Right ventricle myocardium inferior (tissue), 1 donor: ENCODE measurements at regions not wholly inside any gene's neighbourhood (a gene's known extent, or its start where the extent isn't known, plus 50 kb on each side); places are given as distances from the start of the nearest gene placed in this dataset.
"Not testable (repeated sequence)": the region's sequence is repeated elsewhere in the genome, so short reads cannot be mapped to it uniquely, and the experiment has no call there.

Source experiments
- ATAC-seq: fragments of 200-7000 bp; cut with Tn5 transposase; one replicate; pipeline ENCODE4 v1.9.1; 2020; ENCODE audit warnings: mild to moderate bottlenecking, moderate library complexity
- DNase-seq: peaks from one replicate; pipeline ENCODE4 v3.0.0; 2021; ENCODE audit errors: missing footprints
- intact Hi-C: fragments of 100-400 bp; cut with DNase I; formaldehyde crosslinking; loops from one replicate; pipeline ENCODE4 v1.11.0; 2022
- donor health status: DM: no; HTN: yes; CAD: no; lungs with severe emphysema.

DNA sequence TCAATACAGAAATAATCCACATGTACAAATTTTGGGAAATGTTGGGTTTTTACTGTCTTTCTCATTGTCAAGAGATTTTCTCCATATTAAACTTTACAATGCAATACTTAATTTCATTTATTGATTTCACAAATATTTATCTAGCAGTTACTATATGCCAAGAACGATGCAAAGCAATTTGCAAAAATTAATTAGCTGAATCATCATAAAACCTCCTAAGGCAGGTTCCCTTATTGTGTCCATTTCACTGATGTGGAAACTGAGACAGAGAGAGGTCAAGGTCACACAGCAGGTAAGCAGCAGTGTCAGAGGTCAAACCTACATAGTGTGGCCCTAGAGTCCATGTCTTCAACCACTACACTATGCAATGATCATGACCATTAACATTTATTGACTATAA, 286.8 kb upstream of the AUTS2 start:
- intact Hi-C loops = no loop called here
- no peak for ATAC-seq

DNA sequence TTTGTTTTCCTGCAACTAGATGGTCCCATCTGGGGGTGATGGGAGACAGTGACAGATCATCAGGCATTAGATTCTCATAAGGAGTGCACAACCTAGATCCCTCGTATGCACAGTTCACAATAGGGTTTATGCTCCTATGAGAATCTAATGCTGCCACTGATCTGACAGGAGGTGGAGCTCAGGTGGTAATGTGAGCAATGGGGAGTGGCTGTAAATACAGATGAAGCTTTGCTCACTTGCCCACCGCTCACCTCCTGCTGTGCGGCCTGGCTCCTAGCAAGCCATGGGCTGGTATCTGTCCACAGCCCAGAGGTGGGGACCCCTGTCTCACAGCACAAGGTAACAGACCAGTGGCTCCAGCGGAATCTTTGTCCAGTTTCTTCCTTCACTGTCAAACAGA, 284.4 kb upstream of the AUTS2 start:
- intact Hi-C loops, DNase-seq, ATAC-seq: not testable (repeated sequence)

More for the DNA sequence above, 286.8 kb upstream of the AUTS2 start:
- no peak for DNase-seq

DNA sequence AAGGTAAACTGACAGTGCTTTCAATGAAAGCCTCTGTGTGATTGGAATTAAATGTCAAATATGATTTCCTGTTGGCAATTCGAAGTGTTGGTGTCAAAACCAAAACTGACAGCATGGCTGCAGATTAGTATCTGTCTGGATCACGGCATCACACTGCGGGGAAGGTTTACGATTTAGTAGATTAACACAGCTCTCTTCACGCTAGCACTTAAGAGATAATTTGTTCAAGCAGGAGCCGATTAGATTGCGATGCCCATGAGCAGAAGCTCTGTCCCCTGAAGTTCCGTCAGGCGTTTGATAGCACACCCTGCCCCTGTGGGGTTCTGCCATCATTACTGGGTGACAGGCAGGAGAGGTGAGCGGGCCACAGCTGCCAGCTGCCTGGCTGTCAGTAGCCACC, 279.5 kb upstream of the AUTS2 start:
- no peak for DNase-seq
- ATAC-seq = no peak
- intact Hi-C loops = no loop called here

DNA sequence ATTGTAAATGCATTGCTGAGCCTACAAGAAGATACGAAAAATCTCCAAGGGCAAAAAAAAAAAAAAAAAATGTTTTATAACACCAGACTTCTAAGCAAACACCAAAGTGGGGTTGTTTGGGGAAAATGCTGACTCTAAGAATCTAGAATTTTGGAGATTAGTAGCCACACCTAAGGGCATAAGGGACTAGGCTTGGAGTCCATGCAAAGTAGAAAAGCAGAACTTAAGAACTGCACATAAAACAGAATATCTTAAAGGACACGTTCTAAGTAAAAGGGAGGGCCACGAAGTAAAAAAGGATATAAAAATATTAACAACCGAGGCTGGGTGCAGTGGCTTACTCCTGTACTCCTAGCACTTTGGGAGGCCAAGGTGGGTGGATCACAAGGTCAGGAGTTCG, 269.8 kb upstream of the AUTS2 start:
- intact Hi-C loops = no loop called here
- ATAC-seq (no peak), DNase-seq (no peak)

DNA sequence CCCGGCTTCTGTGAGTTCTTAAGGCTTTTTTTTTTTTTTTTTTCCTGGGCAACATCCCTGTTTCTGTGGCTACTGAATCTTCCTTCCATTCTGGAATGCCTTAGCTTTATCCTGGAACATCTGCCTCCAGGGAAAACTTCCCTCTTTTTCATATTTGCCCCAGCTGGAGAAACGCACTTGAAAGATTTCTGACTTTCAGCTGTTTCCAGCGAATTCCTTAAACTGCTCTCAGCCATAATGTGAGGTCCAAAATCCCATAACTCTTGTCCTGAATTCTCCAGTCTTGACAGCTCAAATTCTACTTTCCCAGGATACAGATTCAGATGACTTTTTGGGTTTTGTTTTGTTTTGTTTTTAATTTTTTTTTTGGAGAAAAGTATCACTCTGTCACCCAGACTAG, 263.6 kb upstream of the AUTS2 start:
- intact Hi-C loops = no loop called here
- no peak for ATAC-seq
- DNase-seq = no peak

DNA sequence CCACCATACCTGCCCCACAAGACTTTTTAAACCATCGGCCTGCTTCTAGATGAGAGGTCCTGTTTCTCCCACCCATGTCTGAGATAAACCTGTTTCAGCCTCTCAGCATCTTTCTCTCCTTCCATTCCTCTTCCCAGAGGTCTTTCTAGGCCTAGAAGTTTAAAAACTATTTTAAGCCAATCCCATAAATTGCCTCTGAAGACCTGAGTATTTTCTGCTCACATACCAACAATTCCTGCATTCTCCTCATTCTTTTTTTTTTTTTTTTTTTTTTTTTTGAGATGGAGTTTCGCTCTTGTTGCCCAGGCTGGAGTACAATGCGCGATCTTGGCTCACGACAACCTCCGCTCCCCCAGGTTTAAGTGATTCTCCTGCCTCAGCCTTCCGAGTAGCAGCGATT, 262.9 kb upstream of the AUTS2 start:
- DNase-seq (no peak), ATAC-seq (no peak)
- intact Hi-C loops = no loop called here

DNA sequence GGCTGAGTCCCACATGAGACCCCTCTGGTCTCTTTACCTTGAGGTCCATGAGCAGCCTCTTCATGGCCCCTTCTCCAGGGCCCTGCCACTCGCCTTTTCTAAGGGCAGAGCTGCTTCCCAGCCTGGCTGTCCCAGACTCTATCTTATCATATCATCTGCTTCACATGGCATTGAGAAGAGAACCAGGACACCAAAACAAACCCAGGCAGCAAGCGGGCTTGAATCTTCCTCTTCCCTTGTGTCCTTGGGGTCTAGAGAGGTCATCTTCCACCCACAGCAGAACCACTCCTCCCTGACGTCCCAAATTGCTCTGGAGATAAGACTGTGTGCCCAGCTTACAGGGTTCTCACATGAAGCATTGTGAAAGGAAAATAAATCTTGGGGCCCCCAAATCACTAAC, 261.3 kb upstream of the AUTS2 start:
- intact Hi-C loops = no loop called here
- DNase-seq = no peak
- no peak for ATAC-seq

DNA sequence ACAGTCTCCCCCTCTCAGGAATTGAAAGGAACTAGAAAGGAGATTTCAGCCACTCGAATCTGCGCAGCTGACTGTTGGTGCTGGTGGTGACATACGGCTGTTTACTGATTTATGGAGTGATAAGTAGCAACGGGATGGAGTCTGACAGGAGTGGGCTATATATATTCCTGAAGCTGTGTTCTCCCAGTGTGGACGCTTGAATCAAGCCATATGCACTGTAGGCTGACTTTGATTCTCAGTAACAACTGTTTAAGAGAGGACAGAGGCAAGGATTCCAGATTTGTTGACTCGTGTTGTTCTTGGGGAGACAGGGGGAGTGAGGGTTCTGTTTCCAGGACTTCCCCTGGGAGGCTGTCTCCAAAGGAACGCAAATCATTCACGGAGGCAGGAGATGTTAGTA, 260.1 kb upstream of the AUTS2 start:
- ATAC-seq (no peak), DNase-seq (no peak)
- intact Hi-C loops = no loop called here

DNA sequence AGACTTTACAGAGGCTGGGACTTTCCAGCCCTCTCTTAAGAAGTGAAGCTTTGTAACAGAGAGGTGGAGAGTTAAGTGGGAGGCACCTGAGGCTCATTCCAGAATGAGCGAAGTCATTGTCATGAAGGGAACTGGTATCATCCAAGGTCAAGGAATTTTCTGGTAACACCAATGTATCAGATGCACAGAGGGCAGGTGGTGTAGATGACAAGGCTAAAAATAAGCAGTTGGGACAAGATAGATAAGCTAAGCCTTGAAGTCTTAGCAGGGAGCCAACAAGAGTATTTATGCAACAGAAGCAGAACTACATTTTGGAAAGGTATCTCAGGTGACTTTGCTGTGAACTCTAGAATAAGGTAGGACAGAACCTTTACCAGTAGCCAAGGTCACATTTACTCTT, 257.0 kb upstream of the AUTS2 start:
- intact Hi-C loops = no loop called here
- no peak for ATAC-seq
- no peak for DNase-seq

DNA sequence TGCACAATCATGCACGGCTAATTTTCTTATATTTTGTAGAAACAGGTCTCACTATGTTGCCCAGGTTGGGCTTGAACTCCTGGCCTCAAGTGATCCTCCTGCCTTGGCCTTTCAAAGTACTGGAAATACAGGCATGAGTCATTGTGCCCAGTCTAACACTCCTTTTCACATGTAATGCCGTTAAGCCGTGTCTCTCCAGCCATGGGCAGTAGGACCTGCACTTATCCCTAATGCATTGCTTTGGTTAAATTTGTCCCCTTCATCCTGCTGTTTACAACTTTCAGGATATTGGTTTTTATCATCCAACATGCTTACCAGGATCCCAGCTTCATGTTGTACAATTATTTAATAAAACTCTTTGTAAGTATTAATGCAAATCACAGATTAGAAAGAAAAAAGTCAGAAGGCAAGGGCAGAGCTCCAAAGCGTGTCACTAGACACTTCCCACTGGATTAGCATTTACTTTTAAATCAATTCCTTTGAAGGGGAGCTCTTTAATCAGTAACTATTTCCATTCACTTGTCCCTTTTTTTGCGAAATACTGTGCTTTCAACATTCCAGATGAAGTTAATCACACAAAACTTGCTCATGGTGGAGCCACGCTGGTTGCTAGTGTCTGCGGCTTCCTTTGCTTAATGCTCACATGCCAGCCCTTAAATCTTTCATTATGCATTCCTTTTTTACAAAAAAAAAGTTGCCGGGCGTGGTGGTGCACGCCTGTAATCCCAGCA, 256.0 kb upstream of the AUTS2 start:
- DNase-seq (no peak), ATAC-seq (no peak)
- intact Hi-C loops = no loop called here

DNA sequence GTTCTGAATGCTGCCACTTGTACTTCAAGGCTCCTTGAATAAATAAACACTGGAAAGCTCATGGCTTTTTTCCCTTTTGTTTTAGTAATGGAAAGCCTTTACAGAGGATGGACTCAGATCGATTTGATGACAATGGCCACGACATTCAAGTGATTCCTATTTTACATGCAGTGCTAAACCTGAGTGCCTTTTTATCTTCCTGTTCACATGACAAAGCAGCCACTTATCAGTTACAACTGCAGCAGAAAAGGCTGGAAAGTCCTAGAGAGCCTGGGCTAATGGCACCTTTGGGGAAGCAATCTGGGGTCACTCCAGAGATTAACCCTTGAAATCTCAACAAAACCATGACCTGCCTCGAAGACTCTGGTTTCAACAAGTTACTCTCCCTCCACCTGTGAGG, 249.0 kb upstream of the AUTS2 start:
- intact Hi-C loops = no loop called here
- ATAC-seq (no peak), DNase-seq (no peak)

DNA sequence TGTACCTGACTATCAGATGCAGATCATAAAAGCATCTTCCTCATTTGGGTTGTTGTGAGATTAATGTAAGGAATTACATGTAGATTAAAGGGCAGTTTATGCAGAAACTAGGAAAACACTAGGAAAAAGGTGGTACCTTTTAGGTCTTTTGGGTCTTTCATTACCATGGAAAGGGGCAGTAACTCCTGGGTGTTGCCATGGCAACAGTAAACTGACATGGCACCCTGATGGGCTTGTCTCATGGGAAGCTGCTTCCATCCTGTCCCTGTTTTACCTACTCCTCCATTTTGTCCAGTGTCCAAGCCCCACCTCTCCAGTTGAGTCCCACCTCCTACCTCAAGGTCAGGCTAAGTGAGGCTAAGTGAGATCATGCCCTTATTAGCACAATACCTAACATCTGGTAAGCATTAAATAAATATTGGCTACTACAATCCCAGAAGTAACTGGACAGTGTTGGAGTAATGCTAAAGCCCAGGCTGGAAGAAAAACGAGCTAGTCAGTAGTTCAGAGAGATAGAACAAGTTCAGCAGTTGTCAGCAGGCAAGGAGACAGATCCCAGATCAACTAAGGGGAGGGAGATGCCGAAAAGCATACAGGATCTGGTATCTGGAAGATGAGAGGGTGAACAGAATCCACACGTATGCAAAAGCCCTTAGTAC, 240.0 kb upstream of the AUTS2 start:
- intact Hi-C loops = no loop called here
- no peak for DNase-seq
- ATAC-seq = peak; percentile 81

DNA sequence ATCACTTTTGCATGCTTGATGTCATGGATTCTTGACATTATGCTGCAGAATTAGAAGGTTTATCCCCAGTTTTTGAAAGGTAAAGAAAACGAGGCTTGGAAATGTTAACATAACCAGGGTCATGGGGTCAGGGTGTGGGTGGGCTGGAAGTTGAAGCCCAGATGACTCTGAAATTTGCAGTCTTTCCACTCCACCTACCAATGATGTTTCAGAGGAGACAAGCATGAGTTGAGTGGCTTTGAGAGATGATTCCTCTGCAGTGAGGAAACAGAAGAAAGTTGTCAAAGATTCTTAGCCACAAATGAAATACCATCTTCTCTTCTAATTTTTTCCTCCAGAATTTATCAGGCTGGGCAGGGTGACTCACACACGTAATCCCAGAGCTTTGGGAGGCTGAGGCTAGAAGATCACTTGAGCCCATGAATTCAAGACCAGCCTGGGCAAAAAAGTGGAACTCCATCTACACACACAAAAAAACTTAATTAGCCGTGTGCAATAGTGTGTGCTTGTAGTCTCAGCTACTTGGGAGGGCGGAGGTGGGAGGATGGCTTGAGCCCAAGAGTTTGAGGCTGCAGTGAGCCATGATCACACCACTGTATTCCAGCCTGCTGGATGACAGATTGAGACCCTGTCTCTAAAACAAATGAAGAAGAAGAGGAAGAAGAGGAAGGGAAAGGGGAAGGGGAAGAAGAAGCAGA, 239.1 kb upstream of the AUTS2 start:
- ATAC-seq (peak; percentile 21), DNase-seq (no peak)
- intact Hi-C loops = no loop called here

DNA sequence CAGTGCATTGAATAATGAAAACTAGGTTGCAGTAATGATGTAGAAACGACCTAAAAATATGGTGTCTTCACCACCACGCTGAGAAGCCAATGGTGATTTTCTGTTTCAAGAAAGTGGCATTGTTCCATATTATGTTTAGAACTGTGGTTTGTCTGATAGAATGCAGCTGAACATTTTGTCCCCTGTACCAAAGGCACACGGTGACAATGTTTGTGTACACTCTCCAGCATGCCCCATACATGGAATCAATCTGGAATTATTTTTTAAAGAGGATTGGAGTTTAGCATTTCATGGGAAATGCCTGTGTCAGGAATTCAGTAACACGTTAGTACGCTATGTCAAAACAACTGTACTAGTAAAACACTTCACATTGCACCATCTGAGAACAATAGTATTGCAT, 237.4 kb upstream of the AUTS2 start:
- ATAC-seq (peak; percentile 51), DNase-seq (no peak)
- intact Hi-C loops = no loop called here

DNA sequence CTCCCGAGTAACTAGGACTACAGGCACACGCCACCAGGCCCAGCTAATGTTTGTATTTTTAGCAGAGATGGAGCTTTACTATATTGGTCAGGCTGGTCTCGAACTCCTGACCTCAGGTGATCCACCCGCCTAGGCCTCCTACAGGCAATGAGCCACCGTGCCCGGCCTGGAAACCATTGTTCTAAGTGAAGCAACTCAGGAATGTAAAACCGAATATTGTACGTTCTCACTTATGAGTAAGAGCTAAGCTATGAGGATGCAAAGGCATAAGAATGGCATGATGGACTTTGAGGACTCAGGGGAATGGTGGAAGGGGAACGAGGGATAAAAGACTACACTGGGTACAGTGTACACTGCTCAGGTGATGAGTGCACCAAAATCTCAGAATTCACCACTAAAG, 235.1 kb upstream of the AUTS2 start:
- intact Hi-C loops = no loop called here
- ATAC-seq = no peak
- DNase-seq = no peak

DNA sequence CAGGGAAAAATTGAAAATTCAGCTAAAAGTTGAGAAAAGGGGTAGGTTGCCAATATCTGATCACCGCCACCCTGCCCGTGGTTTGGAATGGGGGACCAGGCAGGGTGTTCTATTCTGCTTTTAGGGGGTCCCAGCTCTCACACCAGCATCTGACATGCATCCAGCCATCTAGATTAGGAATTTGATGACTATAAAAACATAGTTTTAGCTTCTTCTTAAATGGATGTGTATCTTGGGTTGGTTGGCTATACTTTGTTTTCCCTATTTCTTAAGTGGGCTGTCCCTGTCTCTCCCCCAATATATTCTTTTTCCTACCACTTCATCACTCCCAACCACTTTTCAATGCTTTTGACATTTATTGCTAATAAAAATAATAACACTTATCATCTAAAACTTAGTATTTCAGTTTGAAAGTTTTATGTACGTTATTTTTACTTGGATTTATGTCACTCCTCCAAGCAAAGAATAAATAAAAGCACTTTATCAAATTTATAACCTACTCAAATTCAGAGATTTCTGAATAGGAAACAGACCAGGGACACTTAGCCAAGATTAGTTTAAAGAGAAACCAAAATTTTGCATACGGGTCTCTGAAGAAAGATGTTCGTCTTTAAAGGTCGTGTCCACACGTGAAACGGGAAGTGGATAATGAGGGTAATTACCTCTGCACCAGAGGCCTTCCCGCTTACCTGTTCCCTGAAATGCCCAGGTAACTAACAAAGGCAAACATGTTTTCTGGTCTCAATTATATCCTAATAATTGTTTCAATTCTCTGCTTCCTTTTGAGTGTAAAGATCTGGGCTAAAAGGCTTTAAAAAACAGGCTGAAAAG, 233.2 kb upstream of the AUTS2 start:
- ATAC-seq = no peak
- intact Hi-C loops = no loop called here
- no peak for DNase-seq

DNA sequence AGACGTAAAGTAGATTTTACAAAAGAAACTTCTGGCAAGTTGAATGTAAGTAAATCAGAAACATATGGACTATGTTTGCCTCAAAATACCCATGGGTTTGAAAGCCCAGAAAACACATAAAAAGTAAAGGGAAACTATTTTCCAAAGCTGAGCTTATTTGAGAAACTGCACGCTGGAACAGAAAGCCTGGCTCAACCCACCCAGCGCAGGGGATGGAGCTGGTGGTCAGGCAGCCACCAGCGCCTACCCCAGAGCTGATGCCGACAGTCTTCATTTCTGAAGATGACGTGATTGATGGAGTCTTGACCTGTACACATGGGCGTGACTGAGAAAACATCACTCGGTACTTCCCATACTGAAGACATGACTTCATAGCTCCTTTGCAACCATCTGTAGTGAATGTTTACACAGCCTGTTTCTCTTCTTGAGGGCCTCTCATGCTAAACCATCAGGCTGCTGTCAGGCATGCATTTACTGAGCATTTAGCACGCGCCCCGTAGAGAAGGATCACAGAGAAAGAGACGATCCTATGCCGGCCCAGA, 232.6 kb upstream of the AUTS2 start:
- DNase-seq (no peak), ATAC-seq (no peak)
- intact Hi-C loops = no loop called here

DNA sequence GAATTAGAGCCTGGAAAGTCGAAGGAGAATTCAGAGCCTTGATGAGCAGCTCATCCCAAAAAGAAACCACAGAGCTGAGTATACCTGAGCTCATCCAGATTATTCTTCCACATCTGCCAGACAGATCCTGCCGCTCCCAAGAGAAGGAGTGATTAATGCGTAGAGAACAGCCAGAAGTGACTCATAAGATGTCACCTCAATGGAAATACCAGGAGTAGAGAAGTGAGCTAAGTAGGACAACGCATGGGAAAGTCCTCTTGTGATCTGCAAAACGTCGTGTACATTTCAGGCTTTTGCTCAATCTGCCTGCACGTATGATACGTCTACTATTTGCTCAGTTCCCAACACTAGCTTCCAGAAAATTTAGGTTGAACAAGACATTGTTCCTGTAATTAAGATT, 230.5 kb upstream of the AUTS2 start:
- intact Hi-C loops = no loop called here
- no peak for ATAC-seq
- DNase-seq = no peak
